H54 (cell line): ENCODE measurements at regions not wholly inside any gene's neighbourhood (a gene's known extent, or its start where the extent isn't known, plus 50 kb on each side); places are given as distances from the start of the nearest gene placed in this dataset.
"Not testable (repeated sequence)": the region's sequence is repeated elsewhere in the genome, so short reads cannot be mapped to it uniquely, and the experiment has no call there.

Experiments
- DNase-seq: peaks from one replicate; pipeline ENCODE4 v3.0.0; 2011; ENCODE audit warnings: low spot score, mixed read lengths; ENCODE audit not compliant: insufficient read length
- FAIRE-seq: peaks from 3 replicates; lab custom pipeline; 2011; peaks lifted over from hg19 to GRCh38; lab: Jason Lieb, UNC
- POLR2A ChIP-seq: IDR thresholded peaks from 2 replicates; pipeline ENCODE4 v1.6.1; 2011; ENCODE audit warnings: low read depth, mild to moderate bottlenecking, low read length

DNA sequence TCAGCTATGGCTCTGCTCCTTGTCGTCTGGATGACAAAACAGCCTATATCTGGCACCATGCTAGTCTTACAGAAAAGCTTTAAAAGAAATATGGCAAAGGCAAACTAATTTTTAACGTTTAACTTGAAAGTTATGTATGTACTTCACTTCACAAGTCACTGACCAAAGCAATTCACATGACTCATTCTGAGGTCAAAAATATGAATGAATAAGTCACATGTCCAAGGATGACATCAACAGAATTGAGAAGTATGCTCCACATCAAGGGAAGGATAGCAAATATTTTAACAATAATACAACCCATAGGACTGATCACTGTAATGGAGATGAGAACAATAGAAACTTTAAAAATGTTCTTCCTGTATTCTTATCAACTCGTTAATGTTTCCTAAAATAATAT is 1072.6 kb upstream of the NUDT12 start:
- TF ChIP-seq POLR2A: no peak
- DNase-seq: peak; percentile 5

DNA sequence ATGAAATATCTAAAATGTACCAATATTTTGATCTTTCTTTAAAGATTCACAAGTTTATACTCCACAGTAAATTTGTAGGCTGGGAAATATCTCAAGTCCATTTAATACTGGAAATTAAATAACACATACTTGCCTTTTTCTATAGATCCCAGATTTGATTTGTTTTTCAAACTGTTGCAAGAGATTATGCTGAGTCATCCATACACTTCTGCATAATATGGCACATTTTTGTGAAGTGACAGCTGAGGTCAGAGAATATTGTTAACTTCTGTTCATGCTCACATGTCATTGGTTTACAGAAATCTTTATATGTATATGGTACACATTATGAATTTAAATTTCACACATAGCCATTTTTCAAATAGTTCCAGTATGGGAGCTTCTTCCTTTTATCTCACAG is 1066.3 kb upstream of the NUDT12 start:
- DNase-seq (no peak), FAIRE-seq (no peak)
- no peak for TF ChIP-seq POLR2A

More for the DNA sequence above, 1072.6 kb upstream of the NUDT12 start:
- FAIRE-seq: peak; percentile 58

DNA sequence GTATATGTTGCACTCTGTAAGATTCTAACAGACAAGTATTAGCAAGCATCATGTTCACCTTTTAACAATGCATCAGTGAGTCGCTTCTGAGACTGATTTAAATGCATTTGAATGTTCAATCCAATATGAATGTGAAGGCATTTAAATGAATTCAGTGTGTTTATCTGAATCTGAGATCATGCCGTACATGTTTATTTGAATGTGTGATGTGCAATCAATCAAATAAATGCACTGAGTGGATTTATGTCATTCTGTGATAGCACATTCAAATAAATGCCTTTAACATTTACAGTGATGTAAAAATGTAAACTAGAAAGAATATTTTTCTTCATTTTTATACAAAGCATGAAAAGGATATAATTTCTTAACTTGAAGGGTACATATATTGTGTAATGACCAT is 1063.5 kb upstream of the NUDT12 start:
- no peak for TF ChIP-seq POLR2A
- DNase-seq (no peak), FAIRE-seq (no peak)

DNA sequence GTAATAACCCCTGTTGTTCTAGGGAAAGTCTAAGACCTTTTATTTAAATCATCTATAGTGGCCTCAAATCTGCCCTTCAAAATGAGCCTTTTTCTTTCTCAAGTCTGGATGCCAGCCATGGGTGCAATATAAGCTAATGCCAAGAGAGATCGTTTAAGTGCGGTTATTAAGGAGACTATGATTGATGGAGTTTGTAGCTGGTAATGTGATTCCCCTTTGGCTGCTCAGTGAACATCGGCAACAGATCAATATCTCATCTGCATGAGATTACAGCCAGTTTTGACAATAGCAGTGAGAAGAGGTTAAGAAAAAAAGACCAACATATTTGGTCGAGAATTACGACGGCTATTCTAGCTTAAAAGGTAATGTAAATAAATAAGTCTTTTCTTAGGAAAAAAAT is 1049.4 kb upstream of the NUDT12 start:
- DNase-seq: no peak
- no peak for FAIRE-seq
- TF ChIP-seq POLR2A: no peak

DNA sequence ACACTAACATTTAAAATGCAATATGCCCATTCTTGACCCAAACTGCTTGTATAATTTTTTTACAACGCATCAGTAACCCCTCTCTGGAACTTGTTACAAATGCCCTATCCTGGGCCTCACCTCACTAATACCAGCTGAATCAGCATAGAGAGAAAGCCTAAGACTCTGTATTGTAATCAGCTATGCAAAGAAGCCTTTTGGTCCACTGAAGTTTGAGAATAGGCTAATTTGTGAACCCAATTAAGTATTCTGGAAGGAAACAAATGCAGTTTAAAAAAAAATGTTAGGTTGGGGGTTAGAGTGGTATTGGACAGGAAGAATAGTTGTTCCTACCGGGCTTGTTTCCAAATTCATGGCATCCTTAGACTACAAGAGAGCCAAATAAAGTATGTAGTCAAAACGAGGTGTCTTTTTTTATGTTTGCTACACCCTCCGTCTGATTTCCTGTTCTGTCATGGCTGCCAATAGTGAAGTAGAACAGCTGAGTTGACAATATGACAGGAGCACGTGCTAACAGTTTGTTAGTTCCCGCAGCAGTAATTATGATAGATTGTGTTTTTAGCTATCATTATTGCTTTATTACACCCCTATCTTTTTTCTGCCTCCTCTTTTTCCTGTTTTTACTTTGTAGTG is 1048.7 kb upstream of the NUDT12 start:
- FAIRE-seq (no peak), DNase-seq (no peak)
- no peak for TF ChIP-seq POLR2A

DNA sequence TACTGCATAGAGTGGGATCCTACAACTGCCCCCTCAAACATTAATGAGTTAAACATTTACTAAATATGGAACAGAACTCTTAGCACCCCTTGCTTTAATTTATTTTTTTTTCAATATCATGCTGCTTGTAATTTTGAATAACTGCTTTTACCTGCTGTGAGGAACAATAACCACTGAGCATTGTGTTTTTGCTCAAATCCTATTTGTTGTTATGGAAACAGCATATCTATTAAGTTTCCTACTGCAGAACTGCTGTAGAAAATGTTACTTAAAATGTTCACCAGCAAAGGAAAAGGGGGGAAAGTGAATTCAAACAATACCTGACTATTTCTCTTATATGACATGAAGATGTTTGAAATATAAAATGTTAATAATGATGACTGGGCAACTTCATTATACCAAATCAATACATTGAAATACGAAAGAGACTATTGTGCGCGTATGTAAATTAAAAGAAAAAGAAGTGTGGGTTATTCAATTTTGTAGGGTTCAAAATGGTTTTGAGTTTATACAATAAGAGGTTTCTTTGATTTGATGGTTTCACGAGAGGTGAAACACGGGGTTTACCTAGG is 1043.8 kb upstream of the NUDT12 start:
- no peak for DNase-seq
- FAIRE-seq: no peak
- TF ChIP-seq POLR2A: no peak

DNA sequence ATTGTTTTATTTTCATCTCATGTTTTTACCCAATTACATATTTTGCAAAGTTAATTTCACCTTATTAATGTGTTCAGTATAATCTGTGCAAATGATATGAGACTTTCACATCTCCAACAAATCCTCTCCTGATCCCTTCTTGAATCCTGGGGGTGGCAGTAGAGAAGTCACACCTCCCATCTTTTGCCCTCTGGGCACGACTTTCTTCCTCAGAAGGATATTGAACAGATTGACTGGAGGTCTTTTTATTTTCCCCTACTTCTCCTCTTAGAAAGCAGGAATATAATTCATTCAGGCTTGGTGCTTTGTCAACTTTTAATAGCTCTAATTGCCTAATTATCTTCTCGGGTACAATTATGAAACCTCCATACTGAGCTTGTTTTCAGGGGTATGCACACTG is 1037.1 kb upstream of the NUDT12 start:
- DNase-seq (no peak), FAIRE-seq (no peak)
- TF ChIP-seq POLR2A: no peak

DNA sequence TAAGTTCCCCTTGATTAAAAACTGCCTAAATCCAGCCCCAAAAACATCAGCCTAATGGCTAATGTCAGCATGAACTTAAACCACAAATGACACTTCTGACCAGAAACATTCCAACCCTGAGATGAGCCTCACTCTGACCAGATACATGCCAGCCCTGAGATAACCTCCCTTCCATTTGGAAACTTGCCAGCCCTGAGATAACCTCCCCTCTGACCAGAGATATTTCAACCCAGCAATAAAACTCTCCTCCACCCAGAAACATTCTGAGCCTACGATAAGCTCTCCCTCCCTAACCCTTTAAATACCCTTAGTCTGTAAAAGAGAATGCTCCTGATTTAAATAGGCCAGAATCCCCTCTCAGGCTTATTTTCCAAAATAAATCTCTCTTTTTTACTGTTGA is 1035.7 kb upstream of the NUDT12 start:
- no peak for DNase-seq
- no peak for TF ChIP-seq POLR2A
- no peak for FAIRE-seq

DNA sequence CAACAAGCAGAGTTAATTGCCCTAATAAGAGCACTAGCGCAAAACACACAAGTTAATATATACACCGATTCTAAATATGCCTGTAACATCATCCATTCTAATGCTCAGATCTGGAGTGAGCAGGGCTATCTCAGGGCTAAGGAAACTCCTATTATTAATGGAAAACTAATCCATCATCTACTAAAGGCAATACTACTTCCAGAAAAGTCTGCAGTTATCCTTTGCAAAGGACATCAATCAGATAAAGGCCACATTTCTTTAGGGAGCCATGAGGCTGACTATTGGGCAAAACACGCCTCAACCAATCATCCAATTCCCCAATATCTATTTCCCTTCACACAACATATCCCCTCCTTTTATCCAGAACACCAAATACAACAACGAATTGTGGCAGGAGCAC is 1032.3 kb upstream of the NUDT12 start:
- FAIRE-seq (no peak), DNase-seq (no peak)
- TF ChIP-seq POLR2A: no peak

DNA sequence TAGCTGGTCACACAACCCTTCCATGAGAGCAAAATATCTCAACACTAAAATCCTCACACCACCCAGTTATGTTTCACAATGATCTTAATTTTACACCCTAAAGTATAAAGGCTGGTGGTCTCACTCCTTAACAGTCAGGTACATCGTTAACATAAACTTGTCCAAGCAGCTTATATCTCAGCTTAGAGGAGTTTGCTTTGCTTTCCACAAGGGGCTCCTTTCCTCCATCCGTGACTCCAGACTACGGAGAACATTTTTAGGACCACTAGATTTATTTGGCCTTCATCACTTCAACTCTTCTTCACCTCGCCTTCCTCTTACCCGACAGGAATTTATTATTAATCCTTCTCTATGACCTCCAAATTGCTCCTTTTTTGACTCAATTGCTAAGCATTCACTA is 1014.1 kb upstream of the NUDT12 start:
- FAIRE-seq: no peak
- DNase-seq: no peak
- TF ChIP-seq POLR2A: no peak

DNA sequence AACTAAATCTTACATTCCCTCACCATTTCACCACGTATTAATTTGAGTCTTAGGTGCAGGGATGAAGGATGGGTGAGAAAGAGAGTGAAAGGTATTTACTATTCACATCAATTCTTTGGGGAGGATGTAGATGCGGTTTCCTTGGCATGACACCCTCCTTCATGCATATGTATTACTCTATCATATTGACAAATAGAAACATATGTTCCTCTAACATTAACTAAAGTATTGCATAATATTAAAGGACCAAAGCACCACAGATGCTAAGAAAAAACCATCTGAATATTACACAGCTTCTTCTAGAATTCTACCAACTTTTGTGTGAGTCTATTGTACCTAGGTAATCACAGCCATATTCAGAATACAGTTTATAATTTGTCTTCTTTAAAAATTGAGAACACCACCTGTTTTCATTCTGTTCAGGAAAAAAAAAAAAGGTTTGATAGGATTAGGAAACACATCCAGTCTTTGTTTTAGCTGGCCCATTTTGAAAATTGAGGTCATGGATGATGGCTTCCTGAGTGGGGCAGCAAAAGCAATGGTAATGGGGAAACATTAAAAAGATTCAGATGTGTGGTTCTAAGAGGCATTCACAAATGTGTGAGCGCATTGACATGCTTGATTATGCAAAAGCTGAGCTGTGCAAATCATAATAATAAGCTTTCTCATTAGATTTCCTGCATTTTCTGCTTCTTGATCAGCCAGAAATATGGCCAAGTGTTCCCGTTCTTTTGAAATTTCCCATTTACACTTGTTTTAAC is 1011.5 kb upstream of the NUDT12 start:
- DNase-seq (no peak), FAIRE-seq (no peak)
- TF ChIP-seq POLR2A: no peak

DNA sequence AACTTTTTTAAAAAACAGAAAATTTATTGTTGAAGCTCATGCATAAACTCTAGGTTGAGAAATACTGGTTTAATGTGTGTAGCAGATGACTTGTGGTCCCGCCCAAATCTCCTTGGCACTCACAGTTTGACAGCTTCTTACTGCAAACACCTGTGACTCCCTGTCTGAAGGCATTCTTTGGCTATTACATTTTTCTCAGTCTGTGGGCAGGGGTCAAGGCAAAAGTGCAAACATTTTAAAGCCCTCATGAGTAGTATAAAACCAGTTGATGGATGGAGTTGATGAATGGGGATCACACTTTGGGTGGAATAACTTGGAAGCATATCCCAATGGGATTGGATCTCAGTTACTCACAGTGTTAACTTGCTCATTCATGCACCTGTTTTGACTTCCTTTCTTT is 1007.0 kb upstream of the NUDT12 start:
- DNase-seq (no peak), FAIRE-seq (no peak)
- no peak for TF ChIP-seq POLR2A

DNA sequence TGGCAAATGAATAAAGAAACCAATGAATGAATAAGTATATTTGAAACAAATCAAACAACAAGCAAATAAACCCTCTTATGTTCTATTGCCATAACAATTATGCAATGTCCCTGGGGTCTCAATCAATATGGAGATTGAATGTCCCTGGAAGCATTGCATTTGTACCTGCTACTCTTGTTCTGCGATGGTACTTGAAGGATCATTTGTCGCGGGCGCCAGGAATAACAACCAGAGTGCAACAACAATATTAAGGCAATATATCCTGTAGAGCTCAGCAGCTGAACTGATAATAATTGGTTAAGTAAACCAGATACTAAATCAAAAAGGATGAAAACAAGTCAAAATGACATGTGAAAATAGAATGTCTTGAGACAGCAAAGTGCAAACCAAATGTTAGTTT is 1001.9 kb upstream of the NUDT12 start:
- FAIRE-seq (no peak), DNase-seq (no peak)
- TF ChIP-seq POLR2A: no peak

DNA sequence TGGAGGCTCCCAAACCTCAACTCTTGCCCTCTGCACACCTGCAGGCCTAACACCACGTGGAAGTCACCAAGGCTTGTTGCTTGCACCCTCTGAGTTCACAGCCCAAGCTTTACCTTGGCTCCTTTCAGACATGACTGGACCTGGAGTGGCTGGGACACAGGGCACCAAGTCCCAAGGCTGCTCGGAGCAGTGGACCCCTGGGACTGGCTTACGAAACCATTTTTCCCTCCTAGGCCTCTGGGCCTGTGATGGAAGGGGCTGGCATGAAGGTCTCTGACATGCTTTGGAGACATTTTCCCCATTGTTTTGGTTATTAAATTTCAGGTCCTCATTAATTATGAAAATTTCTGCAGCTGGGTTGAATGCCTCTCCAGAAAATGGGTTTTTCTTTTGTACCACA is 994.4 kb upstream of the NUDT12 start:
- no peak for TF ChIP-seq POLR2A
- DNase-seq (no peak), FAIRE-seq (no peak)

DNA sequence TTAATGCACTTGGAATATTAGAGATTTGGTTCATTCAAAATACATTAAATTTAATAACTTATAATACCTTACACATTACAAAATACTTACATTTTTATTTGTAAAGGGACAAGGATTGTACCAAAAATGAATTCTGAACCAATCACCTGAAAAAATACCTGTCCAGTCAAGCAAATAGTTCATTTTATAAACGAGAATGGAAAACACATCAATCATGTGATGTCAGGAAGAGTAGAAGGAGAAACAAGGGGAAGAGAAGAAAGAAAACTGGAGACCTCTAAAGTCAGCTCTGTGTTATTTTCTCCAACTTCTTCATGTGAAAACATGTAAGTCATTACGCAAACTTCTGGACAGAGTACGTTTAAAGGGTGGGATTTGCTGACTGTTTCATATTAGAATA is 989.0 kb upstream of the NUDT12 start:
- FAIRE-seq: no peak
- DNase-seq: no peak
- no peak for TF ChIP-seq POLR2A

DNA sequence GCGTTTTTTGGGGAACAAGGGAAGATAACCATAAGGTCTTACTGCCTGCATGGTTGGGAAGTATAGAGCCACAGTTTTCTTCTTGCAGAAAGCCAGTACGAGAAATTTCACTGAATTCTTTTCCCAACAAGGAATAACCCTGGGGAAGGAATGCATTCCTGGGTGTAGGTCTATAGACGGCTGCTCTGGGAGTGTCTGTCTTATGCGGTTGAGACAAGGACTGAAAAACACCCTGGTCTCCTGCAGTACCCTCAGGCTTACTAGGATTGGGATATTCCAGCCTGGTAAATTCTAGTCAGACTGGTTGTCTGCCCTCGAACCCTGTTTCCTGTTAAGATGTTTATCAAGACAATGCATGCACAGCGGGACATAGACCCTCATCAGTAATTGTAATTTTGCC is 984.3 kb upstream of the NUDT12 start:
- DNase-seq, FAIRE-seq: not testable (repeated sequence)
